HFF-Myc (cell line): ENCODE measurements at regions not wholly inside any gene's neighbourhood (a gene's known extent, or its start where the extent isn't known, plus 50 kb on each side); places are given as distances from the start of the nearest gene placed in this dataset.

ENCODE experiments used
- DNase-seq: peaks from one replicate; pipeline ENCODE4 v3.0.0-alpha.2; 2011; ENCODE audit warnings: low read depth; ENCODE audit errors: extremely low read depth
- H3K4me3 ChIP-seq: replicated peaks from 2 replicates; pipeline ENCODE4 v1.5.1; 2011; ENCODE audit warnings: low read depth, mild to moderate bottlenecking, control low read depth, low read length
- TF ChIP-seq, protein P1 (sequence below): IDR thresholded peaks from 2 replicates; pipeline ENCODE4 v1.5.1; 2012; ENCODE audit warnings: mild to moderate bottlenecking, low read depth, low read length, control low read depth; ENCODE audit errors: missing control alignments

DNA sequence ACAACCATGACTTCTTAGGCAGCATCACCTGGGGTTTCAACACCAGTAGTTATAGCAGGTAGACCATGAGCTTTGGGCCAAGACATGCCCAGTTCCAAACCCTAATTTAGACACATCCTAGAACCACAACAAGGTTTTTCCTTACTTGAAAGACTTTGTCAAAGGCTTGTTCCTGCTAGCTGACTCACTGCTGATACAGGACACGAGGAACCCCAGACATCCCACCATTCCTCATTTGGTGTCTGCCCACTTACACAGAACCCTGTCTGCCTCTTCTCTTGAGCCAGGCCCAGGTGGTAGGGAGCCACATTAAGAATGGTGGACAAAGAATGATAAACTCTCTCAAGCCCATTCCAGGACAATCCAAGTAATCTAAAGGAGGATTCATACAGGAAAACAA, 109.0 kb downstream of the CCDC71L start:
- H3K4me3 ChIP-seq: no peak overlapping the region
- DNase-seq: no peak

DNA sequence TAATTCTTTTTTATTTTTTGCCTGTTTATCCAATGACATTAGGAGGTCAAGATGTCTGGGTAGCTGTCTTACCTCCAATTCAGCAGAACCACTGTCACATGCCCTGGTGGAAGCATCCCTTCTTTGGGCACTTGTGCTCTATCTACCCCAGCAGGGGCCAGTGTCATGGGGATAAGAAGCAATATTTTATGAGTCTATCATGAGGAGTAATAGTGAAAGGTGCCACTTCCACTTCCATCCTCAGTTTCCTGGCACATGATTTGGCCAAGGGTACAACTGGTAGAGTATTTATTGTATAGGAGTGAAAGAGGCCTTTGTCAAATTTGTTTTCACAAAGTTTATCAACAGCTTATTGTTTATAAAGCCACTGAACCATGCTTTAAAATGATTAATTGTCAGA, 112.5 kb downstream of the CCDC71L start:
- DNase-seq: no peak
- TF ChIP-seq, protein P1, sequence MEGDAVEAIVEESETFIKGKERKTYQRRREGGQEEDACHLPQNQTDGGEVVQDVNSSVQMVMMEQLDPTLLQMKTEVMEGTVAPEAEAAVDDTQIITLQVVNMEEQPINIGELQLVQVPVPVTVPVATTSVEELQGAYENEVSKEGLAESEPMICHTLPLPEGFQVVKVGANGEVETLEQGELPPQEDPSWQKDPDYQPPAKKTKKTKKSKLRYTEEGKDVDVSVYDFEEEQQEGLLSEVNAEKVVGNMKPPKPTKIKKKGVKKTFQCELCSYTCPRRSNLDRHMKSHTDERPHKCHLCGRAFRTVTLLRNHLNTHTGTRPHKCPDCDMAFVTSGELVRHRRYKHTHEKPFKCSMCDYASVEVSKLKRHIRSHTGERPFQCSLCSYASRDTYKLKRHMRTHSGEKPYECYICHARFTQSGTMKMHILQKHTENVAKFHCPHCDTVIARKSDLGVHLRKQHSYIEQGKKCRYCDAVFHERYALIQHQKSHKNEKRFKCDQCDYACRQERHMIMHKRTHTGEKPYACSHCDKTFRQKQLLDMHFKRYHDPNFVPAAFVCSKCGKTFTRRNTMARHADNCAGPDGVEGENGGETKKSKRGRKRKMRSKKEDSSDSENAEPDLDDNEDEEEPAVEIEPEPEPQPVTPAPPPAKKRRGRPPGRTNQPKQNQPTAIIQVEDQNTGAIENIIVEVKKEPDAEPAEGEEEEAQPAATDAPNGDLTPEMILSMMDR: no peak
- H3K4me3 ChIP-seq: no peak overlapping the region

More for the DNA sequence above, 109.0 kb downstream of the CCDC71L start:
- TF ChIP-seq, protein P1: no peak

DNA sequence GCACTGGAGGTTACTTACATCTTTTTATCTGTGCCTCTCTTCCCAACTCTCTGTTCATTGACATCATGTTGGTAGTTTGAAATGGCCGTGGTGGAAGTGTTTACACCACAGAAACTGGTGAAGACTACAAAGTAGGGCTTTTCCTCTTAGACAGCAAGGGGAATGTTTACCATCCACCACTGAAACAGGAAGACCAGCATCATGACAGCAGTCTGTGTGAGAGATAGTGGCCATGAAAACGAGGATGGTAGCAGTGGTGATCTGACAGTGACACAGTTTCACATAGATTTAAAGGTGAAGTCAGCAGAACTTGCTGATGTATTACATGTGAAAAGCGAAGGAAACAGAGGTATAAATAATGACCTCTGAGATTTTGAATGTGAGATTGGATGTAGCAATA, 115.7 kb downstream of the CCDC71L start:
- TF ChIP-seq, protein P1: no peak
- DNase-seq: no peak
- H3K4me3 ChIP-seq: no peak overlapping the region

DNA sequence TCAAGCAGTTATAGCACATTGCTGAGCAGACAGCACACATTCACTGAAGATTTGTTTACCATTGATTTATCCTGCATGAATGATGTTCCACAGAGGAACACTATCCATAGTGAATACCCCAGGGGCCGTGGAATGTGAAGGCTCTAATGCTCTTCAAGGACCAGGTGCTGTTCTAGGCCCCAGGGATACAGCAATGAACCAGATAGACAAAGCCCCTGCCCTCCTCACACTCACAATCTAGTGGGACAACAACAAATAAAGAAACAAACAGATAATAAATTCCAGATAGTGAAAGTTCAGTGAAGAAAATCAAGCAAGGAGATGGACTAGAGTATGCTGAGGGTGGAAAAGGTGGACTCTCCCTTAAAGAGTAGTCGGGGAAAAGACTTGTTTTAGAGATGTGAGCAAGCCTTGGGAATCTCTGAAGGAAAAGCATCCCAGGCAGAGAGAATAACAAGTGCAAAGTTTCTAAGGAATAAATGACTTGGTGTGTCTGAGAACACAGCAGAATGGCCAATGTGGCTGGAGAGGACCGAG, 117.7 kb downstream of the CCDC71L start:
- no peak overlapping the region for H3K4me3 ChIP-seq
- TF ChIP-seq, protein P1: no peak
- DNase-seq: no peak

DNA sequence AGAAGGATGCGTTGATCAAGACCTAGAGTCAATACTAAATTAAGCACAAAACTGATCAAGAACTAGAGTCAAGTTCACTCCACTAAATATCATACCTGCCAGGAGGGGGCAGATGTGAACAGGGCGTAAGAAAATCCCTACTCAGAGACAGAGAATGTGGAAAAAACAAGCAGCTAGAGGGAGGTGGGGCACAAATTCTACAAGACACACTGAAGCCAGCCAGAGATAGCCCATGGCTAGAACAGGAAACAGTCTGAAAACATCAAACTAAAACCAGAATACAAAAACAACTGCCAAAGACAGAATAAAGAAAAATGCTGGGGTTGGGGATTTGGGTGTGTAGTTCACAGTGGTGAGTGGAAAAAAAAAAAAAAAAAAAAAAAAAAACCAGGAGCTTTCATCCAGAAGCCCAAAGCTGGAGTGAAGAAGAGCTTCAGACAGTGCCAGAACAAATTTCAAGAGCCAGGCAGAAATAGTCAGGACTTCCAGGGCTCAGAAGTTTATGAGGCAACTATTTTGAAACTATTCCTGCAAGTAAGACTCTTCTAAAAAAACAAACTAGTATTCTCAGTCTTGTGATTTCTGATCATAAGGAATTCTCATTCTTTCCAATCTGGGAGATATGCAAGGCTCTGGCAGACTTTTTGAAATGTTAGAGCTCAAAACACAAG, 118.3 kb downstream of the CCDC71L start:
- TF ChIP-seq, protein P1: peak; percentile 73
- H3K4me3 ChIP-seq: no peak overlapping the region
- peak; percentile 77 for DNase-seq

DNA sequence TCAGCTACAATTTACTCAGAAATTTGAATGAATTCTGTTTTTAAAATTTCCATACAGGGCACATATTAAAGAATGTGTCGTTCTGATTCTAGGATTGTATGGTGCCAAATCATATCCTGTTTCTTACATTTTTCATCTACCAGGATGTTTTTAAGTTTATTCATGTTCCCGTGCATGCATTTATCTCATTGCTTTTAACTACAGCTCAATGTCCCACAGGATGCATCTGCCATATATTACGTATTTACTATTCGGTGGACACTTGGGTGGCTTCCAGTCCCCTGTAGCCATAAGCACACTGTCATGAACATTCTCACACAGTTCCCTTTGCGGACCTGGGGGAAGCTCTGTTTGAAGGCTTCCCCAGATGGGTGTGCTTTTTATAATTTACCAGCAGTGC, 122.3 kb downstream of the CCDC71L start:
- H3K4me3 ChIP-seq: no peak overlapping the region
- TF ChIP-seq, protein P1: no peak
- no peak for DNase-seq
